Ovary (tissue), 3 donors: ENCODE measurements at regions not wholly inside any gene's neighbourhood (a gene's known extent, or its start where the extent isn't known, plus 50 kb on each side); places are given as distances from the start of the nearest gene placed in this dataset.

Experiments
- EP300 ChIP-seq: sonication (generic); formaldehyde crosslinking; IDR thresholded peaks from one replicate; pipeline ENCODE4 v1.6.1; 2017; ENCODE audit warnings: antibody characterized with exemption
- POLR2A ChIP-seq: fragments of 450-650 bp; IDR thresholded peaks from one replicate; pipeline ENCODE4 v1.6.1; 2017; ENCODE audit warnings: antibody characterized with exemption, mild to moderate bottlenecking, moderate library complexity
- TF ChIP-seq, protein P1 (sequence below), 3 donors: fragments of 450-650 bp in 2 of 3; fragments of 200-600 bp in 1 of 3; IDR thresholded peaks; one replicate each; pipeline versions ENCODE4 v1.5.1 to v1.8.0; 2016 to 2022; ENCODE audit warnings: antibody characterized with exemption in 3 of 3, mild to moderate bottlenecking in 1 of 3
- donor health status: DM: no; HTN: no; CAD: no.

DNA sequence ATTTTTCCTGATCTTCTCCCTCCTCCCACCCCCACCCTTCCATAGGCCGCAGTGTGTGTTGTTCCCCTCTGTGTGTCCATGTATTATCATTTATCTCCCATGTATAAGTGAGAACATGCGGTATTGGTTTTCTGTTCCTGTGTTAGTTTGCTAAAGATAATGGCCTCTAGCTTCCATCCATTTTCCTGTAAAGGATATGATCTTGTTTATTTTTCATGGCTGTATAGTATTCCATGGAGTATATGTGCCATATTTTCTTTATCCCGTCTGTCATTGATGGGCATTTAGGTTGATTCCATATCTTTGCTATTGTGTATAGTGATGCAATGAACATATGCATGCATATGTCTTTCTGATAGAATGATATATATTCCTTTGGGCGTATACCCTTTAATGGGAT lies 173.3 kb upstream of the NAALADL2 start:
- TF ChIP-seq, protein P1, sequence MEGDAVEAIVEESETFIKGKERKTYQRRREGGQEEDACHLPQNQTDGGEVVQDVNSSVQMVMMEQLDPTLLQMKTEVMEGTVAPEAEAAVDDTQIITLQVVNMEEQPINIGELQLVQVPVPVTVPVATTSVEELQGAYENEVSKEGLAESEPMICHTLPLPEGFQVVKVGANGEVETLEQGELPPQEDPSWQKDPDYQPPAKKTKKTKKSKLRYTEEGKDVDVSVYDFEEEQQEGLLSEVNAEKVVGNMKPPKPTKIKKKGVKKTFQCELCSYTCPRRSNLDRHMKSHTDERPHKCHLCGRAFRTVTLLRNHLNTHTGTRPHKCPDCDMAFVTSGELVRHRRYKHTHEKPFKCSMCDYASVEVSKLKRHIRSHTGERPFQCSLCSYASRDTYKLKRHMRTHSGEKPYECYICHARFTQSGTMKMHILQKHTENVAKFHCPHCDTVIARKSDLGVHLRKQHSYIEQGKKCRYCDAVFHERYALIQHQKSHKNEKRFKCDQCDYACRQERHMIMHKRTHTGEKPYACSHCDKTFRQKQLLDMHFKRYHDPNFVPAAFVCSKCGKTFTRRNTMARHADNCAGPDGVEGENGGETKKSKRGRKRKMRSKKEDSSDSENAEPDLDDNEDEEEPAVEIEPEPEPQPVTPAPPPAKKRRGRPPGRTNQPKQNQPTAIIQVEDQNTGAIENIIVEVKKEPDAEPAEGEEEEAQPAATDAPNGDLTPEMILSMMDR (IDR thresholded peaks at IDR 0.05) = no peak
- TF ChIP-seq POLR2A (no peak), EP300 (no peak)
